Caco-2 (cell line): ENCODE measurements at regions not wholly inside any gene's neighbourhood (a gene's known extent, or its start where the extent isn't known, plus 50 kb on each side); places are given as distances from the start of the nearest gene placed in this dataset.

ENCODE experiments used
- BruUV-seq: library from RNA; stranded (reverse); fragments of 400-500 nt; replicated peaks from 2 replicates; lab custom pipeline; 2021; lab: Mats Ljungman, UMichigan
- CTCF ChIA-PET: fragments of 300-600 bp; sonication (Branson Sonifier 250); formaldehyde crosslinking; loops from one replicate; lab custom pipeline; 2022; ENCODE audit warnings: antibody characterized with exemption; lab: Charles Lee
- POLR2A ChIA-PET: fragments of 300-600 bp; sonication (Branson Sonifier 250); formaldehyde crosslinking; loops from one replicate; lab custom pipeline; 2022; ENCODE audit warnings: antibody characterized with exemption; lab: Charles Lee
- DNase-seq, 2 experiments: peaks; one replicate each; pipeline versions ENCODE4 v3.0.0 to v3.0.0-alpha.2; 2020 to 2022
- H3K27me3 ChIP-seq: replicated peaks from 2 replicates; pipeline ENCODE4 v1.6.0; 2011; ENCODE audit warnings: low read length; ENCODE audit not compliant: control insufficient read depth, insufficient read depth
- H3K36me3 ChIP-seq: 2 replicates; pipeline ENCODE4 v1.5.1; 2011; ENCODE audit warnings: low read length; ENCODE audit not compliant: control insufficient read depth, insufficient read depth
- H3K4me1 ChIP-seq: fragments of 250-450 bp; sonication (Bioruptor Pico); 2 replicates; pipeline ENCODE4 v1.5.1; 2020; ENCODE audit warnings: mild to moderate bottlenecking
- H3K4me3 ChIP-seq: 2 replicates; pipeline ENCODE4 v1.5.1; 2011; ENCODE audit warnings: low read depth, mild to moderate bottlenecking, control low read depth, low read length
- H3K9me3 ChIP-seq: fragments of 250-450 bp; sonication (Bioruptor Pico); 2 replicates; pipeline ENCODE4 v1.5.1; 2020; ENCODE audit warnings: mild to moderate bottlenecking, moderate library complexity
- H3K27ac Mint-ChIP-seq: one replicate; pipeline ENCODE4 v1.8.0; 2022; ENCODE audit warnings: mixed read lengths; ENCODE audit not compliant: unreplicated experiment
- H3K27me3 Mint-ChIP-seq: one replicate; pipeline ENCODE4 v1.8.0; 2022; ENCODE audit warnings: mixed read lengths; ENCODE audit not compliant: insufficient read depth, unreplicated experiment
- H3K36me3 Mint-ChIP-seq: one replicate; pipeline ENCODE4 v1.8.0; 2022; ENCODE audit warnings: mild to moderate bottlenecking, mixed read lengths; ENCODE audit not compliant: insufficient read depth, unreplicated experiment
- H3K4me1 Mint-ChIP-seq: one replicate; pipeline ENCODE4 v1.8.0; 2022; ENCODE audit warnings: low read depth, mixed read lengths; ENCODE audit not compliant: unreplicated experiment
- H3K4me3 Mint-ChIP-seq: one replicate; pipeline ENCODE4 v1.8.0; 2022; ENCODE audit warnings: mild to moderate bottlenecking, moderate library complexity, mixed read lengths; ENCODE audit not compliant: unreplicated experiment
- H3K9me3 Mint-ChIP-seq: one replicate; pipeline ENCODE4 v1.8.0; 2022; ENCODE audit warnings: mixed read lengths; ENCODE audit not compliant: unreplicated experiment
- CTCF ChIP-seq, 2 experiments: fragments of 200-600 bp in 1 of 2; IDR thresholded peaks; 1 replicate in 1 of 2; 2 replicates in 1 of 2; pipeline versions ENCODE4 v1.5.1 to v1.8.0; 2011 to 2022; ENCODE audit warnings: antibody characterized with exemption in 1 of 2, control low read depth in 1 of 2, inconsistent platforms in 1 of 2, low read depth in 1 of 2, low read length in 1 of 2, mild to moderate bottlenecking in 1 of 2, moderate library complexity in 1 of 2; ENCODE audit not compliant: insufficient read depth in 1 of 2, severe bottlenecking in 1 of 2, unreplicated experiment in 1 of 2
- intact Hi-C: fragments of 100-400 bp; cut with micrococcal nuclease; formaldehyde crosslinking; loops from one replicate; pipeline ENCODE4 v1.10.0; 2022; ENCODE audit not compliant: unreplicated experiment

- Mint-ChIP-seq H3K27me3 (peaks cover 16% of the 10 kb centered on the region), H3K36me3 (no peaks in the 10 kb centered on the region), H3K27ac (no peak overlapping the region), H3K4me3 (no peak overlapping the region), H3K9me3 (no peaks in the 10 kb centered on the region), H3K4me1 (no peaks in the 10 kb centered on the region)
- no peak for DNase-seq
- no peaks in the 10 kb centered on the region for H3K9me3 ChIP-seq
- intact Hi-C loops: no loop called here
- no peak overlapping the region for H3K4me3 ChIP-seq
- H3K4me1 ChIP-seq: no peaks in the 10 kb centered on the region
- no peak for TF ChIP-seq CTCF (IDR thresholded peaks at IDR 0.05; ENCODE audit: insufficient read depth in 1 of 2, low read depth in 1 of 2, low read length in 1 of 2, severe bottlenecking in 1 of 2, unreplicated experiment in 1 of 2)
- no peaks in the 10 kb centered on the region; the same call in 1 of the 2 replicates for H3K27me3 ChIP-seq
- POLR2A ChIA-PET: no interaction called here
- CTCF ChIA-PET: no interaction called here
- no TSS peak for BruUV-seq
- H3K36me3 ChIP-seq: no peaks in the 10 kb centered on the region
Measured at GRCh38 chr5:171579976-171580411, 160.5 kb downstream of the FGF18 start.

GRCh38 chr5:171580502-171581265 is 161.2 kb downstream of the FGF18 start:
- H3K4me3 ChIP-seq: no peak overlapping the region
- Mint-ChIP-seq H3K9me3 (no peaks in the 10 kb centered on the region), H3K4me1 (no peaks in the 10 kb centered on the region), H3K4me3 (no peak overlapping the region), H3K36me3 (no peaks in the 10 kb centered on the region), H3K27ac (no peak overlapping the region), H3K27me3 (peaks cover 18% of the 10 kb centered on the region)
- no peaks in the 10 kb centered on the region for H3K4me1 ChIP-seq
- BruUV-seq: no TSS peak
- ChIA-PET POLR2A (no interaction called here), CTCF (no interaction called here)
- no peak for TF ChIP-seq CTCF (IDR thresholded peaks at IDR 0.05; ENCODE audit: insufficient read depth in 1 of 2, low read depth in 1 of 2, low read length in 1 of 2, severe bottlenecking in 1 of 2, unreplicated experiment in 1 of 2)
- DNase-seq: no peak
- intact Hi-C loops: no loop called here
- H3K27me3 ChIP-seq: no peaks in the 10 kb centered on the region; the same call in 1 of the 2 replicates
- no peaks in the 10 kb centered on the region for H3K36me3 ChIP-seq
- no peaks in the 10 kb centered on the region for H3K9me3 ChIP-seq

GRCh38 chr5:171581781-171582180 is 162.3 kb downstream of the FGF18 start:
- Mint-ChIP-seq H3K36me3 (no peaks in the 10 kb centered on the region), H3K9me3 (no peaks in the 10 kb centered on the region), H3K27me3 (peaks cover 18% of the 10 kb centered on the region), H3K4me1 (no peaks in the 10 kb centered on the region), H3K4me3 (no peak overlapping the region), H3K27ac (no peak overlapping the region)
- ChIA-PET POLR2A (no interaction called here), CTCF (no interaction called here)
- BruUV-seq: no TSS peak
- Histone ChIP-seq H3K9me3 (no peaks in the 10 kb centered on the region), H3K27me3 (no peaks in the 10 kb centered on the region; the same call in 1 of the 2 replicates), H3K4me1 (no peaks in the 10 kb centered on the region), H3K4me3 (no peak overlapping the region), H3K36me3 (no peaks in the 10 kb centered on the region)
- intact Hi-C loops: no loop called here
- DNase-seq: no peak
- TF ChIP-seq CTCF (IDR thresholded peaks at IDR 0.05; ENCODE audit: insufficient read depth in 1 of 2, low read depth in 1 of 2, low read length in 1 of 2, severe bottlenecking in 1 of 2, unreplicated experiment in 1 of 2): no peak
